HEK293 (cell line): ENCODE measurements at regions not wholly inside any gene's neighbourhood (a gene's known extent, or its start where the extent isn't known, plus 50 kb on each side); places are given as distances from the start of the nearest gene placed in this dataset.

ENCODE experiments used
- CTCF ChIA-PET: fragments of 350-600 bp; formaldehyde crosslinking; extraction: SDS; loops from one replicate; lab custom pipeline; 2021; ENCODE audit warnings: antibody characterized with exemption; lab: Yijun Ruan, JAX
- POLR2A ChIA-PET: fragments of 300-600 bp; formaldehyde crosslinking; extraction: SDS; loops from one replicate; lab custom pipeline; 2020; ENCODE audit warnings: antibody characterized with exemption, inconsistent platforms; lab: Yijun Ruan, JAX
- H3K27ac ChIP-seq: fragments of 200-500 bp; sonication (Bioruptor generic); 2 replicates; pipeline ENCODE4 v1.5.1; 2014; ENCODE audit warnings: low read depth, low read length, control low read depth, inconsistent platforms; ENCODE audit errors: extremely low read depth
- H3K36me3 ChIP-seq, 2 experiments: fragments of 200-500 bp in 1 of 2; sonication (Bioruptor generic) in 1 of 2; 1 replicate in 1 of 2; 2 replicates in 1 of 2; pipeline ENCODE4 v1.5.1; 2014 to 2017; ENCODE audit warnings: inconsistent platforms in 2 of 2, low read length in 2 of 2; ENCODE audit not compliant: control insufficient read depth in 2 of 2, insufficient read depth in 1 of 2
- H3K4me1 ChIP-seq: fragments of 200-500 bp; sonication (Bioruptor generic); 2 replicates; pipeline ENCODE4 v1.5.1; 2014; ENCODE audit warnings: mild to moderate bottlenecking, low read length, inconsistent platforms; ENCODE audit not compliant: control insufficient read depth, insufficient read depth
- H3K4me3 ChIP-seq: 2 replicates; pipeline ENCODE4 v1.5.1; 2011; ENCODE audit warnings: low read depth, mild to moderate bottlenecking, control low read depth, low read length, moderate library complexity
- H3K9me3 ChIP-seq: fragments of 200-500 bp; sonication (Bioruptor generic); 2 replicates; pipeline ENCODE4 v1.5.1; 2014; ENCODE audit warnings: low read depth, low read length, inconsistent platforms; ENCODE audit not compliant: control insufficient read depth, insufficient read depth
- BCL11A ChIP-seq: fragments of 450-650 bp; formaldehyde crosslinking; IDR thresholded peaks from 2 replicates; pipeline ENCODE4 v1.5.1; 2016; ENCODE audit warnings: low read depth, missing biosample characterization, missing genetic modification characterization
- YY2 ChIP-seq: fragments of 450-650 bp; formaldehyde crosslinking; IDR thresholded peaks from 2 replicates; pipeline ENCODE4 v1.5.1; 2016; ENCODE audit warnings: missing biosample characterization, missing genetic modification characterization
- ZBTB10 ChIP-seq: fragments of 450-650 bp; formaldehyde crosslinking; IDR thresholded peaks from 2 replicates; pipeline ENCODE4 v1.5.1; 2016; ENCODE audit warnings: missing biosample characterization, missing genetic modification characterization
- ZBTB44 ChIP-seq: fragments of 450-650 bp; IDR thresholded peaks from 2 replicates; pipeline ENCODE4 v1.5.1; 2018; ENCODE audit warnings: missing biosample characterization, mild to moderate bottlenecking, missing genetic modification characterization
- ZNF169 ChIP-seq: fragments of 450-650 bp; formaldehyde crosslinking; IDR thresholded peaks from 2 replicates; pipeline ENCODE4 v1.5.1; 2016; ENCODE audit warnings: missing biosample characterization, missing genetic modification characterization
- ZNF211 ChIP-seq: fragments of 450-650 bp; formaldehyde crosslinking; IDR thresholded peaks from 2 replicates; pipeline ENCODE4 v1.5.1; 2016; ENCODE audit warnings: low read depth, missing biosample characterization, missing genetic modification characterization
- ZNF423 ChIP-seq: fragments of 450-650 bp; formaldehyde crosslinking; IDR thresholded peaks from 2 replicates; pipeline ENCODE4 v1.5.1; 2016; ENCODE audit warnings: missing biosample characterization, missing genetic modification characterization
- ZNF529 ChIP-seq: fragments of 450-650 bp; formaldehyde crosslinking; IDR thresholded peaks from 2 replicates; pipeline ENCODE4 v1.5.1; 2017; ENCODE audit warnings: missing genetic modification characterization, missing biosample characterization; ENCODE audit not compliant: insufficient replicate concordance
- ZNF629 ChIP-seq: fragments of 450-650 bp; formaldehyde crosslinking; IDR thresholded peaks from 2 replicates; pipeline ENCODE4 v1.5.1; 2017; ENCODE audit warnings: missing biosample characterization, missing genetic modification characterization
- ZNF664 ChIP-seq: fragments of 450-650 bp; formaldehyde crosslinking; IDR thresholded peaks from 2 replicates; pipeline ENCODE4 v1.5.1; 2016; ENCODE audit warnings: missing biosample characterization, missing genetic modification characterization
- ZNF670 ChIP-seq: fragments of 450-650 bp; formaldehyde crosslinking; IDR thresholded peaks from 2 replicates; pipeline ENCODE4 v1.5.1; 2016; ENCODE audit warnings: missing biosample characterization, missing genetic modification characterization, low read depth
- ZNF791 ChIP-seq: fragments of 450-650 bp; formaldehyde crosslinking; IDR thresholded peaks from 2 replicates; pipeline ENCODE4 v1.5.1; 2016; ENCODE audit warnings: missing biosample characterization, missing genetic modification characterization
- TF ChIP-seq, protein P1 (sequence below): fragments of 450-650 bp; formaldehyde crosslinking; conservative IDR thresholded peaks from 2 replicates; pipeline ENCODE4 v1.5.1; 2016; ENCODE audit warnings: low read depth, missing biosample characterization, missing genetic modification characterization
- TF ChIP-seq, protein P2 (sequence below): fragments of 450-650 bp; formaldehyde crosslinking; IDR thresholded peaks from 2 replicates; pipeline ENCODE4 v1.5.1; 2016; ENCODE audit warnings: missing biosample characterization, missing genetic modification characterization

DNA sequence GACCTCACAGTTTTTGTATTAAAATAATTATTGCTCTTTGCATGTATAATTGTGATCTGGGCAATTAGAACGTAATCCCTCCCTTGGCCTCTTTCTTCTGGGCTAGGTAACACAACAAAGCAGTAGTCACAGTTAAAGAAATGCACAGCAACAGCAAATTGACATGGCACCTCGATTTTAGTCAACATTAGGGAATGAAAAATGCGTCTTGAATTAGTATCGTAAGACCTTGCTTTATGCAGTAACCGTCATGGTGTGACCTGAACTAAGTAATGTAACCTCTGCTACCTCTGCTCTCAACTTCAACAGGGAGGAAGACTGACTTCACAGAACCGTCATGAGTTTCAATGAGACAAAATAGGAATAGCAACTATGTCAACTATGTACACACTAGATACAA is 265.4 kb upstream of the MAF start (continued):
- TF ChIP-seq, protein P1, sequence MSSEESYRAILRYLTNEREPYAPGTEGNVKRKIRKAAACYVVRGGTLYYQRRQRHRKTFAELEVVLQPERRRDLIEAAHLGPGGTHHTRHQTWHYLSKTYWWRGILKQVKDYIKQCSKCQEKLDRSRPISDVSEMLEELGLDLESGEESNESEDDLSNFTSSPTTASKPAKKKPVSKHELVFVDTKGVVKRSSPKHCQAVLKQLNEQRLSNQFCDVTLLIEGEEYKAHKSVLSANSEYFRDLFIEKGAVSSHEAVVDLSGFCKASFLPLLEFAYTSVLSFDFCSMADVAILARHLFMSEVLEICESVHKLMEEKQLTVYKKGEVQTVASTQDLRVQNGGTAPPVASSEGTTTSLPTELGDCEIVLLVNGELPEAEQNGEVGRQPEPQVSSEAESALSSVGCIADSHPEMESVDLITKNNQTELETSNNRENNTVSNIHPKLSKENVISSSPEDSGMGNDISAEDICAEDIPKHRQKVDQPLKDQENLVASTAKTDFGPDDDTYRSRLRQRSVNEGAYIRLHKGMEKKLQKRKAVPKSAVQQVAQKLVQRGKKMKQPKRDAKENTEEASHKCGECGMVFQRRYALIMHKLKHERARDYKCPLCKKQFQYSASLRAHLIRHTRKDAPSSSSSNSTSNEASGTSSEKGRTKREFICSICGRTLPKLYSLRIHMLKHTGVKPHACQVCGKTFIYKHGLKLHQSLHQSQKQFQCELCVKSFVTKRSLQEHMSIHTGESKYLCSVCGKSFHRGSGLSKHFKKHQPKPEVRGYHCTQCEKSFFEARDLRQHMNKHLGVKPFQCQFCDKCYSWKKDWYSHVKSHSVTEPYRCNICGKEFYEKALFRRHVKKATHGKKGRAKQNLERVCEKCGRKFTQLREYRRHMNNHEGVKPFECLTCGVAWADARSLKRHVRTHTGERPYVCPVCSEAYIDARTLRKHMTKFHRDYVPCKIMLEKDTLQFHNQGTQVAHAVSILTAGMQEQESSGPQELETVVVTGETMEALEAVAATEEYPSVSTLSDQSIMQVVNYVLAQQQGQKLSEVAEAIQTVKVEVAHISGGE: no peak
- no peak for TF ChIP-seq ZNF169
- no peak for TF ChIP-seq ZNF529
- TF ChIP-seq, protein P2, sequence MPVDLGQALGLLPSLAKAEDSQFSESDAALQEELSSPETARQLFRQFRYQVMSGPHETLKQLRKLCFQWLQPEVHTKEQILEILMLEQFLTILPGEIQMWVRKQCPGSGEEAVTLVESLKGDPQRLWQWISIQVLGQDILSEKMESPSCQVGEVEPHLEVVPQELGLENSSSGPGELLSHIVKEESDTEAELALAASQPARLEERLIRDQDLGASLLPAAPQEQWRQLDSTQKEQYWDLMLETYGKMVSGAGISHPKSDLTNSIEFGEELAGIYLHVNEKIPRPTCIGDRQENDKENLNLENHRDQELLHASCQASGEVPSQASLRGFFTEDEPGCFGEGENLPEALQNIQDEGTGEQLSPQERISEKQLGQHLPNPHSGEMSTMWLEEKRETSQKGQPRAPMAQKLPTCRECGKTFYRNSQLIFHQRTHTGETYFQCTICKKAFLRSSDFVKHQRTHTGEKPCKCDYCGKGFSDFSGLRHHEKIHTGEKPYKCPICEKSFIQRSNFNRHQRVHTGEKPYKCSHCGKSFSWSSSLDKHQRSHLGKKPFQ (tag by site-specific recombination): no peak
- TF ChIP-seq ZBTB44: no peak

DNA sequence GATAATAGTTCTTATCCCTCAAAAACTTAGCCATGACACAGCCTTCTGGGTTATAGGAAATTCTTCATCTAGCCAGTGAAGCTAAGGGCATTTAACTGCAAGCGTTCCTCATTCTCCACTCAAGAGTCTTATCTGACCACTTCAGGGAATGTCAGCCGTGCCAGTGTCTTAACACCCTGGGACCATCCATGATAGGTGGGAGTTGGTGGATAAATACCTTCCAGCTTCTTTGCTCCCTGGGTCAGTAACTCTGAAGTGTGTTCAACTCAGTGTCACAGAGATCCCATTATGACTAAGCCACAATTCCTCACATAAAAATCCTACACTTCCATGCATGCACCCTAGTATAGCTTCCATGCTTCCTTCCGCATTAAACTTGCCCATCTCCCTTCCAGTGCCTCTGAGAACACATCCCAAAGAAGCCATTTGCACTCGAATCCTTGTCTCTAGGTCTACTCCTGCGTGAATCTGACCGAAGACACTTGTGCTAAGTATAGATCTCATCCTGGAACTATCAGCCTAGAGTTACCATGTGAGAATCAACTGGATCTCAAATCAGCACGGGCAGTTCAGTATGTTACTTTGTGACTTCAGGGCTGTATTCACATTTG is 264.3 kb upstream of the MAF start:
- Histone ChIP-seq H3K9me3 (no peaks in the 10 kb centered on the region), H3K27ac (no peak overlapping the region), H3K4me3 (no peak overlapping the region), H3K36me3 (no peaks in the 10 kb centered on the region), H3K4me1 (no peaks in the 10 kb centered on the region)
- ChIA-PET CTCF (no interaction called here), POLR2A (no interaction called here)
- TF ChIP-seq ZBTB10 (tag by site-specific recombination) (no peak), ZNF211 (tag by site-specific recombination) (no peak), ZNF664 (tag by site-specific recombination) (no peak), ZNF670 (no peak), ZNF423 (tag by site-specific recombination) (no peak), ZNF791 (tag by site-specific recombination) (no peak), YY2 (no peak), ZNF629 (tag by site-specific recombination) (no peak), BCL11A (tag by site-specific recombination) (no peak)
